ENCODE measurements at regions not wholly inside any gene's neighbourhood (a gene's known extent, or its start where the extent isn't known, plus 50 kb on each side); places are given as distances from the start of the nearest gene placed in this dataset.

GRCh38 chr16:54431041-54431996 is 144.7 kb upstream of the IRX3 start:
- peaks cover 30% of the 10 kb centered on the region for H3K4me1 ChIP-seq
- H3K27me3 ChIP-seq: no peaks in the 10 kb centered on the region
- no peak overlapping the region for H3K4me3 ChIP-seq
- no peaks in the 10 kb centered on the region for H3K36me3 ChIP-seq
- peak overlapping the region; percentile 22 for H3K27ac ChIP-seq
- no peak for DNase-seq (ENCODE audit: low spot score in 2 of 2)
- TF ChIP-seq POLR2AphosphoS5 (IDR thresholded peaks at IDR 0.05): no peak
- no peak for TF ChIP-seq EP300 (IDR thresholded peaks at IDR 0.05)
- no peak for TF ChIP-seq POLR2A (IDR thresholded peaks at IDR 0.05)
- TF ChIP-seq, protein P1, sequence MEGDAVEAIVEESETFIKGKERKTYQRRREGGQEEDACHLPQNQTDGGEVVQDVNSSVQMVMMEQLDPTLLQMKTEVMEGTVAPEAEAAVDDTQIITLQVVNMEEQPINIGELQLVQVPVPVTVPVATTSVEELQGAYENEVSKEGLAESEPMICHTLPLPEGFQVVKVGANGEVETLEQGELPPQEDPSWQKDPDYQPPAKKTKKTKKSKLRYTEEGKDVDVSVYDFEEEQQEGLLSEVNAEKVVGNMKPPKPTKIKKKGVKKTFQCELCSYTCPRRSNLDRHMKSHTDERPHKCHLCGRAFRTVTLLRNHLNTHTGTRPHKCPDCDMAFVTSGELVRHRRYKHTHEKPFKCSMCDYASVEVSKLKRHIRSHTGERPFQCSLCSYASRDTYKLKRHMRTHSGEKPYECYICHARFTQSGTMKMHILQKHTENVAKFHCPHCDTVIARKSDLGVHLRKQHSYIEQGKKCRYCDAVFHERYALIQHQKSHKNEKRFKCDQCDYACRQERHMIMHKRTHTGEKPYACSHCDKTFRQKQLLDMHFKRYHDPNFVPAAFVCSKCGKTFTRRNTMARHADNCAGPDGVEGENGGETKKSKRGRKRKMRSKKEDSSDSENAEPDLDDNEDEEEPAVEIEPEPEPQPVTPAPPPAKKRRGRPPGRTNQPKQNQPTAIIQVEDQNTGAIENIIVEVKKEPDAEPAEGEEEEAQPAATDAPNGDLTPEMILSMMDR (IDR thresholded peaks at IDR 0.05): no peak
- H3K9me3 ChIP-seq: no peaks in the 10 kb centered on the region
- WGBS: 52% methylated on average over 13 of the region's 13 CpGs

DNA sequence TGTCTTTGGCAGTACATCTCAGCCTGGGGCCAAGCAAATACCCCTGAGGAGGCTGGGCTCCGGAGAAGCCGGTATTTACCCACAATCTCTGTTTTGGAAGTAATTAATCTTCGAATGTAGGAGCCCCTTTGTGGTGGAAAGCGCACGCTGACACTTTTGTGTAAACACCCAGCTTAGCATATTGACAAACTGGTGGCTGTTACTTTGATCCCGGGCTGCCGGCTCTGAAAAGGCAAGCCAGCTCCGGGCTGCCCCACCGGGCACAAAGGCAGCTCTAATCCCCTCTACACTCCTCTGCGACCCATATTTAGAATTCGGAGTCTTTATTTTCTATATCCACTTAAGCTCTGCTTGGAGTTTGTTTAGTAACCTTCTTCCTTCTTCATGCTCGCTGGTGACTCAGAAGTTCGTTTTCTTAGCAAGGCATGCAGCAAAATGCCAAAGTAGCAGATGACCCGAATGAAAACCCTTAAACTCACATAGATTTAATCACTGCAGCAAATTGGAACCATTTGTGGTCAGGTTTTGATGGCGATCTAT is 144.0 kb upstream of the IRX3 start:
- no peak overlapping the region for H3K4me3 ChIP-seq
- peak in 1 of 2 donors; percentile 56 for DNase-seq (ENCODE audit: low spot score in 2 of 2)
- TF ChIP-seq, protein P1 (IDR thresholded peaks at IDR 0.05): no peak
- TF ChIP-seq POLR2AphosphoS5 (IDR thresholded peaks at IDR 0.05) (no peak), EP300 (IDR thresholded peaks at IDR 0.05) (no peak), POLR2A (IDR thresholded peaks at IDR 0.05) (no peak)
- H3K4me1 ChIP-seq: peaks cover 36% of the 10 kb centered on the region
- H3K9me3 ChIP-seq: no peaks in the 10 kb centered on the region
- H3K27ac ChIP-seq: no peak overlapping the region
- no peaks in the 10 kb centered on the region for H3K27me3 ChIP-seq
- WGBS: 49% methylated on average over 15 of the region's 15 CpGs
- no peaks in the 10 kb centered on the region for H3K36me3 ChIP-seq

GRCh38 chr16:54429029-54429428 is 142.4 kb upstream of the IRX3 start:
- Histone ChIP-seq H3K4me1 (peaks cover 46% of the 10 kb centered on the region), H3K27ac (no peak overlapping the region), H3K4me3 (no peak overlapping the region), H3K27me3 (no peaks in the 10 kb centered on the region), H3K36me3 (no peaks in the 10 kb centered on the region), H3K9me3 (no peaks in the 10 kb centered on the region)
- DNase-seq (ENCODE audit: low spot score in 2 of 2): no peak
- TF ChIP-seq, protein P1 (IDR thresholded peaks at IDR 0.05): no peak
- no peak for TF ChIP-seq POLR2A (IDR thresholded peaks at IDR 0.05)
- no peak for TF ChIP-seq POLR2AphosphoS5 (IDR thresholded peaks at IDR 0.05)
- TF ChIP-seq EP300 (IDR thresholded peaks at IDR 0.05): no peak
- 93% methylated on average over 4 of the region's 4 CpGs for WGBS

- H3K4me3 ChIP-seq: no peak overlapping the region
- no peak for DNase-seq (ENCODE audit: low spot score in 2 of 2)
- peaks cover 58% of the 10 kb centered on the region for H3K4me1 ChIP-seq
- no peaks in the 10 kb centered on the region for H3K9me3 ChIP-seq
- no peaks in the 10 kb centered on the region for H3K36me3 ChIP-seq
- H3K27ac ChIP-seq: peak overlapping the region; percentile 66
- no peaks in the 10 kb centered on the region for H3K27me3 ChIP-seq
- 56% methylated on average over 4 of the region's 4 CpGs for WGBS
- TF ChIP-seq POLR2A (IDR thresholded peaks at IDR 0.05) (no peak), EP300 (IDR thresholded peaks at IDR 0.05) (no peak), POLR2AphosphoS5 (IDR thresholded peaks at IDR 0.05) (no peak)
- TF ChIP-seq, protein P1 (IDR thresholded peaks at IDR 0.05): no peak
These were observed 139.9 kb upstream of the IRX3 start for GRCh38 chr16:54426553-54426849.

Measured in suprapubic skin (tissue), 4 donors.